Left lung (tissue), 4 donors: ENCODE measurements at regions not wholly inside any gene's neighbourhood (a gene's known extent, or its start where the extent isn't known, plus 50 kb on each side); places are given as distances from the start of the nearest gene placed in this dataset.

Experiments used
- ATAC-seq: fragments of 200-7000 bp; cut with Tn5 transposase; one replicate; pipeline ENCODE4 v1.9.1; 2020; ENCODE audit warnings: moderate library complexity
- DNase-seq, 4 donors: peaks; one replicate each; pipeline ENCODE4 v3.0.0-alpha.2; 2013 to 2020
- H3K27ac ChIP-seq, 2 donors: fragments of 200-600 bp; sonication (generic) in 1 of 2; one replicate each; pipeline versions ENCODE4 v1.5.0 to v1.8.0; 2020 to 2021
- H3K27me3 ChIP-seq, 2 donors: fragments of 200-600 bp; sonication (generic) in 1 of 2; one replicate each; pipeline versions ENCODE4 v1.5.0 to v1.8.0; 2020 to 2021
- H3K36me3 ChIP-seq, 2 donors: fragments of 200-600 bp; sonication (generic) in 1 of 2; one replicate each; pipeline versions ENCODE4 v1.5.0 to v1.8.0; 2020 to 2021
- H3K4me1 ChIP-seq, 2 donors: fragments of 200-600 bp; one replicate each; pipeline ENCODE4 v1.8.0; 2021
- H3K4me3 ChIP-seq, 2 donors: fragments of 200-600 bp; sonication (generic) in 1 of 2; one replicate each; pipeline versions ENCODE4 v1.5.0 to v1.8.0; 2020 to 2021; ENCODE audit warnings: mild to moderate bottlenecking in 1 of 2
- H3K9me3 ChIP-seq, 2 donors: fragments of 200-600 bp; sonication (generic) in 1 of 2; one replicate each; pipeline versions ENCODE4 v1.5.0 to v1.8.0; 2020 to 2021
- intact Hi-C, 2 donors: fragments of 100-400 bp; cut with DNase I; formaldehyde crosslinking; loops; one replicate each; pipeline versions ENCODE4 v1.11.2 to v1.14.2; 2022
- TF ChIP-seq, protein P1 (sequence below), 2 donors: fragments of 200-600 bp; sonication (generic) in 1 of 2; IDR thresholded peaks; one replicate each; pipeline versions ENCODE4 v1.5.0 to v1.8.0; 2021; ENCODE audit warnings: antibody characterized with exemption in 2 of 2
- donor health status: DM: no; HTN: yes; CAD: no.
- donor health status: DM: no; HTN: no; CAD: no.

DNA sequence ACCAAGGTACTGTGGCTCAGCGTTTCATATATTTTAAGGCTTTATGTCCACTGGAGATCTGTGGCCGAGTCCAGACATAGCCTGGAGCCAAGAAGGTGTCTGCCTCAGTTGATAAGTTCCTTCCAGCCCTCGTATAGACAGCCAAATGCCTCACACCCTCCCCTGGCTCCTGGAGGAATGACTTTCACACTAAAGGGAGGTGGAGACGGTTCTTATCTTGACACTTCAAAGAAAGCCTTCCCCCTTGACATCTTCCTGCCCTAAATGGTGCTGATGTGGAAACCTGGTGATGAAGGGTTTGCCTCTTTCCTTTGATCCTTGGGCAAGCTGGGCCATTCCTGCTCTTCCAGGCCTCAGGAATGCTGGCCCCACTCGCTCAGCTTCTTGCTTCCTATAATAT lies 474.8 kb upstream of the TBX3 start:
- Histone ChIP-seq H3K4me1 (no peaks in the 10 kb centered on the region), H3K9me3 (no peaks in the 10 kb centered on the region), H3K36me3 (no peaks in the 10 kb centered on the region), H3K27me3 (no peaks in the 10 kb centered on the region), H3K27ac (no peak overlapping the region), H3K4me3 (no peak overlapping the region)
- DNase-seq: no peak
- TF ChIP-seq, protein P1, sequence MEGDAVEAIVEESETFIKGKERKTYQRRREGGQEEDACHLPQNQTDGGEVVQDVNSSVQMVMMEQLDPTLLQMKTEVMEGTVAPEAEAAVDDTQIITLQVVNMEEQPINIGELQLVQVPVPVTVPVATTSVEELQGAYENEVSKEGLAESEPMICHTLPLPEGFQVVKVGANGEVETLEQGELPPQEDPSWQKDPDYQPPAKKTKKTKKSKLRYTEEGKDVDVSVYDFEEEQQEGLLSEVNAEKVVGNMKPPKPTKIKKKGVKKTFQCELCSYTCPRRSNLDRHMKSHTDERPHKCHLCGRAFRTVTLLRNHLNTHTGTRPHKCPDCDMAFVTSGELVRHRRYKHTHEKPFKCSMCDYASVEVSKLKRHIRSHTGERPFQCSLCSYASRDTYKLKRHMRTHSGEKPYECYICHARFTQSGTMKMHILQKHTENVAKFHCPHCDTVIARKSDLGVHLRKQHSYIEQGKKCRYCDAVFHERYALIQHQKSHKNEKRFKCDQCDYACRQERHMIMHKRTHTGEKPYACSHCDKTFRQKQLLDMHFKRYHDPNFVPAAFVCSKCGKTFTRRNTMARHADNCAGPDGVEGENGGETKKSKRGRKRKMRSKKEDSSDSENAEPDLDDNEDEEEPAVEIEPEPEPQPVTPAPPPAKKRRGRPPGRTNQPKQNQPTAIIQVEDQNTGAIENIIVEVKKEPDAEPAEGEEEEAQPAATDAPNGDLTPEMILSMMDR (IDR thresholded peaks at IDR 0.05): no peak
- intact Hi-C loops: no loop called here
- ATAC-seq: no peak

DNA sequence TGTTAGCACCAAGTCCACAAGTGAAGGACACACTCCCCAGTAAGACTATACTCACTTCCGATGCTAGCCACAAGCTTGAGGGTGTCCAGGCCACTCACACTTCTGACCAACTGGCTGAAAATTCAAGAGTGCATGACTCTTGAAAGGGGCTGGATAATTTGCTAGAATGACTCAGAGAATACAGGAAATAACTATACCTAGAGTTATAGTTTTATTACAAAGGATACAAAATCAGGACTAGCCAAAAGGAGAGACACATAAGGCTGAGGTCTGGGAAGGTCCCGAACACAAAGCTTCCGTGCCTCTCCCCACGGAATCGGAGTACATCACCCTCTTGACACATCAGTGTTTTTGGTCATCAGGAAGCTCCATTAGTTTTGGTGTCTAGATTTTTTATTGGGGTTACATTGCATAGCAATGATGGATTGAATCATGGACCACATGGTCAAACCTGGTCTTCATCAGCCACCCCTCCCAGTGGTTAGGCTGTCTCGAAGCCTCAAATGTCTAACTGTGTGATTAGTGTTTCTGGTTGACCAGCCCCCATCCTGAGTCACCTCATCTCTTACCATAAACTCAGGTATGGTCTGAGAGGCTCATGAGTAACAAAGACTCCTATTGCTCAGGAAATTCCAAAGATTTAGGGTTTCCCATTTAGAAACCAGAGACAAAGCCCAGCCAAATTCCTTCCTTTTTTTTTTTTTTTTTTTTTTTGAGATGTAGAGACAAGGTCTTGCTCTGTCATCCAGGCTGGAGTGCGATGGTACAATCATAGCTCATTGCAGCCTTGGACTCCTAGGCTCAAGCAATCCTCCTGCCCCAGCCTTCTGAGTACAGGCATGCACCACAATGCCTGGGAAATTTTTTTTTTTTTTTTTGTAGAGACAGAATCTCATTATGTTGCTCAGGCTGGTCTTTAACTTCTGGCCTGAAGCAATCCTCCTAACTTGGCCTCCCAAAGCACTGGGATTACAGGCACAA lies 472.0 kb upstream of the TBX3 start:
- ATAC-seq: no peak
- H3K27ac ChIP-seq: no peak overlapping the region
- H3K27me3 ChIP-seq: no peaks in the 10 kb centered on the region
- intact Hi-C loops: no loop called here
- no peak for DNase-seq
- H3K4me1 ChIP-seq: no peaks in the 10 kb centered on the region
- TF ChIP-seq, protein P1 (IDR thresholded peaks at IDR 0.05): no peak
- H3K36me3 ChIP-seq: no peaks in the 10 kb centered on the region
- H3K4me3 ChIP-seq: no peak overlapping the region
- no peaks in the 10 kb centered on the region for H3K9me3 ChIP-seq

DNA sequence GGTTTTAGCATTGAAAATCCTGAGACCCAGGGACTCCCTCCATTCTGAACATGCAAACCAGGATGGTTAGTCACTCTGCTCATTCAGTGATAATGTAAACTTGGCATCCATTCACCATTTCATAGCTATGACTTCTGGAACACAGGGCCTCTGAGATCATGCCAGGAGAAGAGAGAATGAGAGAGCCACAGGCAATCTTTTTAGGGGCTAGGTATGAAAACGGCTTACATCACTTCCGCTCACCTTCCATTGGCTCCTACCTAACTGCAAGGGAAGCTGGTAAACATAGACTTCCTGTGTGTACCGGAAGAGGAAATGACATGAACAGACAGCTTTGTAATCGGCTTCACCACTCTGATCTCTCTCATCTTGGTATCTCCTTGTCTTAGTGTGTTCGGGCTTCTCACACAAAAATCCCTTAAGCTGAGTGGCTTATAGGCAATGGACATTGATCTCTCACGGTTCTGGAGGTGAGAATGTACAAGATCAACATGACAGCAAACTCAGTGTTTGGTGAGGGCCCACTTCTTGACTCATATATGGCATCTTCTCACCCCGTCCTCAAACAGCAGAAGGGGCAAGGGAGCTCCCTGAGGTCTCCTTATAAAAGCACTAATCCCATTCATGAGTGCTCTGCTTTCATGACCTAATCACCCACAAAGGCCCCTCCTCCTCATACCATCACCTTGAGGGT lies 465.9 kb upstream of the TBX3 start:
- Histone ChIP-seq H3K4me3 (no peak overlapping the region), H3K36me3 (no peaks in the 10 kb centered on the region), H3K27me3 (no peaks in the 10 kb centered on the region), H3K27ac (peak overlapping the region in 1 of 2 donors; percentile 37), H3K4me1 (no peaks in the 10 kb centered on the region), H3K9me3 (no peaks in the 10 kb centered on the region)
- TF ChIP-seq, protein P1 (IDR thresholded peaks at IDR 0.05): no peak
- no peak for ATAC-seq
- no peak for DNase-seq
- intact Hi-C loops: no loop called here

DNA sequence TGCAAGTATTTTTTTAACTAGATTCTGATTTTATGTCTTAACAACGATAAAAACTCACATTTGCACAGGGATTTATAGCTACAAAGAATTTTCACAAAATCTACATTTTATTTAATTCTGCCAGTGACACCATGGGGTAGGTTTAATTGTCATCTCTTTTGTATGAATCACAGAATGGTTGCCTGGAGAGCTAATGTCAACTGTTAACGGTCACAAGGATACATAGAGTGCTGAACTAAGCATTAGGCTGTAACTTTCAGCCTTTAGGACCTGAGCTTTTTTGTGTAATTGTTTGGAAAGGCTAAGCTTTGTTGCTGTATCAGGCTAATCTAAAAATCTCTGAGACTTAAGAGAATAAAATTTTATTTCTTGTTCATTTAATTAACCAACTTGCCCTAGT lies 465.3 kb upstream of the TBX3 start:
- Histone ChIP-seq H3K36me3 (no peaks in the 10 kb centered on the region), H3K9me3 (no peaks in the 10 kb centered on the region), H3K4me3 (no peak overlapping the region), H3K27ac (peak overlapping the region in 1 of 2 donors; percentile 37), H3K27me3 (no peaks in the 10 kb centered on the region), H3K4me1 (no peaks in the 10 kb centered on the region)
- no peak for DNase-seq
- ATAC-seq: no peak
- intact Hi-C loops: no loop called here
- TF ChIP-seq, protein P1 (IDR thresholded peaks at IDR 0.05): no peak

DNA sequence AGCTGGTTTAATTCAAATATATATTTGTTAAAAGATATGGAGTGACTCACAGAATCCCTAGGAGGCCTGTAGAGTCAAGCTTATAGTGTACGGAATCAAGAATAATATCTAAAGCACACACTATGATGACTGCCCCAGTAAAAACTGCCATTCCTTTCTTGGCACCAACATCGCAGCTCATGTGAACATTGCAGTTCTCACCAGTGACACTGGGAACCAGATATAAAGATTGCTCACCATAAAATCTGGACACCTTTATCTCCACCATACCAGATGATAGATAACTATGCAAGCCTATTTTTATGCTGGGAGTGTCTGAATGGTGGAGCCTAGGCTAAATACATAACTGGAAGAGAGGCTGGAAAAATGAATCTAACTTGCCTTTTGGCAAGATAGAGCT lies 463.9 kb upstream of the TBX3 start:
- Histone ChIP-seq H3K4me1 (no peaks in the 10 kb centered on the region), H3K9me3 (no peaks in the 10 kb centered on the region), H3K4me3 (no peak overlapping the region), H3K36me3 (no peaks in the 10 kb centered on the region), H3K27ac (no peak overlapping the region), H3K27me3 (no peaks in the 10 kb centered on the region)
- intact Hi-C loops: no loop called here
- ATAC-seq: no peak
- DNase-seq: no peak
- TF ChIP-seq, protein P1 (IDR thresholded peaks at IDR 0.05): no peak
